ENCODE measurements at regions not wholly inside any gene's neighbourhood (a gene's known extent, or its start where the extent isn't known, plus 50 kb on each side); places are given as distances from the start of the nearest gene placed in this dataset.

DNA sequence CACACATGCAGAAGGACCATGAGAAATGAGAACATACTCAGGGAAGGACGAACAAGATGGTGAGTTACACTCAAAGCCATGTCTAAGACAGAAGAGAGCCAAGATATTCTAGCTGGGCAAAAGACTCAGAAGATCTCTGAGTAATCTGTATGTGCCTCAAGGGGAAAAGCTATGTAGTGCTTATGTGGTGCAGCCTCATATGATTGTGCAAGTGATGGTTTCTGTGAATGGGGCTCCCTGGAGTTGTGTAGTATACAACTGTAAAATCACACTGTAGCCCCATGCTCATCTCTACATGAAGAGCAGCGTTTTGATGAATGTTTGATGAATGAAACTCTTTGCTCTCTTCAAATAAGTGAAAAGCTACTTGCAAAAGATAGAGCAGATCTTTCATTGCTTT is 57.5 kb downstream of the OSR1 start:
- WGBS (ENCODE audit: insufficient coverage) = 75% methylated on average over 1 of the region's 2 CpGs
- H3K4me3 ChIP-seq (replicated peaks in 1 of 3; ENCODE audit: low read depth in 2 of 3, low read length in 3 of 3) = no peak overlapping the region
- no peaks in the 10 kb centered on the region for H4K20me1 ChIP-seq (ENCODE audit: insufficient read depth, low read length)
- intact Hi-C loops (cut with micrococcal nuclease) = no loop called here
- Mint-ChIP-seq H3K36me3 (no peaks in the 10 kb centered on the region), H3K27ac (no peak overlapping the region), H3K4me3 (no peak overlapping the region), H3K27me3 (ENCODE audit: low read depth in 3 of 3) (peaks cover 1 to 6% (median 4%) of the 10 kb centered on the region in 3 donors), H3K9me3 (peaks cover 4 to 16% (median 9%) of the 10 kb centered on the region in 7 donors), H3K4me1 (no peaks in the 10 kb centered on the region)
- TF ChIP-seq, protein P1, sequence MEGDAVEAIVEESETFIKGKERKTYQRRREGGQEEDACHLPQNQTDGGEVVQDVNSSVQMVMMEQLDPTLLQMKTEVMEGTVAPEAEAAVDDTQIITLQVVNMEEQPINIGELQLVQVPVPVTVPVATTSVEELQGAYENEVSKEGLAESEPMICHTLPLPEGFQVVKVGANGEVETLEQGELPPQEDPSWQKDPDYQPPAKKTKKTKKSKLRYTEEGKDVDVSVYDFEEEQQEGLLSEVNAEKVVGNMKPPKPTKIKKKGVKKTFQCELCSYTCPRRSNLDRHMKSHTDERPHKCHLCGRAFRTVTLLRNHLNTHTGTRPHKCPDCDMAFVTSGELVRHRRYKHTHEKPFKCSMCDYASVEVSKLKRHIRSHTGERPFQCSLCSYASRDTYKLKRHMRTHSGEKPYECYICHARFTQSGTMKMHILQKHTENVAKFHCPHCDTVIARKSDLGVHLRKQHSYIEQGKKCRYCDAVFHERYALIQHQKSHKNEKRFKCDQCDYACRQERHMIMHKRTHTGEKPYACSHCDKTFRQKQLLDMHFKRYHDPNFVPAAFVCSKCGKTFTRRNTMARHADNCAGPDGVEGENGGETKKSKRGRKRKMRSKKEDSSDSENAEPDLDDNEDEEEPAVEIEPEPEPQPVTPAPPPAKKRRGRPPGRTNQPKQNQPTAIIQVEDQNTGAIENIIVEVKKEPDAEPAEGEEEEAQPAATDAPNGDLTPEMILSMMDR (IDR thresholded peaks at IDR 0.05) = no peak
- no peak overlapping the region for H3K4me2 ChIP-seq (replicated peaks; ENCODE audit: extremely low read depth, low read length, poor library complexity, severe bottlenecking)
- no peak overlapping the region for H2AFZ ChIP-seq (ENCODE audit: insufficient read depth, low read depth, low read length, poor library complexity, severe bottlenecking)
- no peak overlapping the region for H3K9ac ChIP-seq (ENCODE audit: insufficient read depth, low read length, poor library complexity, severe bottlenecking)
- H3K27ac ChIP-seq (ENCODE audit: low read depth in 1 of 2, low read length in 2 of 2) = no peak overlapping the region
- H3K9me3 ChIP-seq (replicated peaks in 1 of 2; ENCODE audit: control insufficient read depth in 1 of 2, insufficient read depth in 1 of 2, low read length in 2 of 2) = peaks cover 0 to 7% of the 10 kb centered on the region in 2 donors
- no peak for DNase-seq
- no peaks in the 10 kb centered on the region for H3K27me3 ChIP-seq (ENCODE audit: control insufficient read depth in 2 of 2, insufficient read depth in 2 of 2, low read length in 2 of 2)
- H3K36me3 ChIP-seq (replicated peaks in 1 of 2; ENCODE audit: control insufficient read depth in 1 of 2, insufficient read depth in 2 of 2, low read length in 2 of 2) = no peaks in the 10 kb centered on the region
- H3K79me2 ChIP-seq (ENCODE audit: insufficient read depth, low read length) = no peaks in the 10 kb centered on the region
- H3K4me1 ChIP-seq (ENCODE audit: control insufficient read depth in 1 of 2, insufficient read depth in 2 of 2, low read length in 2 of 2) = no peaks in the 10 kb centered on the region

DNA sequence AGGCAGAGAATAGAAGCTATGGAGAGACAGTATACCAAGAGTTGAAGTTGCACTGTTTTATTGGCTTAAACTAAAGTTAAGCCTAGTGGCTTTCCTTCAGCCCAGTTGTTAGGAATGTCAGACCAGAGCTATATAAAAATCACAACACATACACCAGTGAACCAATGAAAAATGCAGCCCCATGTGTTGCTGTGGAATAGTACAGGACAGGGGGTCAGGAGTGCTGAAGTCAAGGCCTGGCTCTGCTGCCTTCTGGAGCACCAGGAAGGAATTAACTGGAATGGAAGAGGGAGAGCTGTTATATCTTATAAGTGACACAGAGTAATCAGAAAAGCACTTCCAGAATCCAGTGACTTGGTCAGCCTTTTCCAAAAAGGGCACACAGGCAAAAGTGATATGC is 58.9 kb downstream of the OSR1 start:
- DNase-seq = no peak
- Histone ChIP-seq H3K9ac (ENCODE audit: insufficient read depth, low read length, poor library complexity, severe bottlenecking) (no peak overlapping the region), H3K4me1 (ENCODE audit: control insufficient read depth in 1 of 2, insufficient read depth in 2 of 2, low read length in 2 of 2) (no peaks in the 10 kb centered on the region), H3K4me2 (replicated peaks; ENCODE audit: extremely low read depth, low read length, poor library complexity, severe bottlenecking) (no peak overlapping the region), H3K79me2 (ENCODE audit: insufficient read depth, low read length) (no peaks in the 10 kb centered on the region), H2AFZ (ENCODE audit: insufficient read depth, low read depth, low read length, poor library complexity, severe bottlenecking) (no peak overlapping the region), H3K27ac (ENCODE audit: low read depth in 1 of 2, low read length in 2 of 2) (no peak overlapping the region), H3K9me3 (replicated peaks in 1 of 2; ENCODE audit: control insufficient read depth in 1 of 2, insufficient read depth in 1 of 2, low read length in 2 of 2) (peaks cover 0 to 2% of the 10 kb centered on the region in 2 donors), H3K27me3 (ENCODE audit: control insufficient read depth in 2 of 2, insufficient read depth in 2 of 2, low read length in 2 of 2) (no peaks in the 10 kb centered on the region), H3K36me3 (replicated peaks in 1 of 2; ENCODE audit: control insufficient read depth in 1 of 2, insufficient read depth in 2 of 2, low read length in 2 of 2) (no peaks in the 10 kb centered on the region), H4K20me1 (ENCODE audit: insufficient read depth, low read length) (no peaks in the 10 kb centered on the region), H3K4me3 (replicated peaks in 1 of 3; ENCODE audit: low read depth in 2 of 3, low read length in 3 of 3) (no peak overlapping the region)
- Mint-ChIP-seq H3K4me3 (no peak overlapping the region), H3K27ac (no peak overlapping the region), H3K36me3 (no peaks in the 10 kb centered on the region), H3K4me1 (no peaks in the 10 kb centered on the region), H3K9me3 (peaks cover 0 to 9% (median 6%) of the 10 kb centered on the region in 7 donors), H3K27me3 (ENCODE audit: low read depth in 3 of 3) (peaks cover 1 to 6% (median 4%) of the 10 kb centered on the region in 3 donors)
- intact Hi-C loops (cut with micrococcal nuclease) = no loop called here
- TF ChIP-seq, protein P1 (IDR thresholded peaks at IDR 0.05) = no peak

Data from CD14-positive monocyte (primary cell).